AG04450 (cell line): ENCODE measurements at regions not wholly inside any gene's neighbourhood (a gene's known extent, or its start where the extent isn't known, plus 50 kb on each side); places are given as distances from the start of the nearest gene placed in this dataset.

ENCODE experiments used
- CTCF ChIA-PET: fragments of 300-600, 350-600 bp; formaldehyde crosslinking; extraction: SDS; loops from one replicate; lab custom pipeline; 2022; ENCODE audit warnings: antibody characterized with exemption, inconsistent platforms; lab: Charles Lee
- POLR2A ChIA-PET: fragments of 350-600 bp; formaldehyde crosslinking; extraction: SDS; loops from one replicate; lab custom pipeline; 2021; ENCODE audit warnings: antibody characterized with exemption, inconsistent platforms; lab: Yijun Ruan, JAX
- DNase-seq: peaks from one replicate; pipeline ENCODE4 v3.0.0-alpha.2; 2011; ENCODE audit warnings: low read depth, low spot score
- H3K27ac ChIP-seq: one replicate; pipeline ENCODE4 v1.5.1; 2012; ENCODE audit warnings: low read depth, low read length, control low read depth
- H3K27me3 ChIP-seq: one replicate; pipeline ENCODE4 v1.6.0; 2012; ENCODE audit warnings: low read length; ENCODE audit not compliant: control insufficient read depth, insufficient read depth
- H3K4me3 ChIP-seq: 2 replicates; pipeline ENCODE4 v1.5.1; 2011; ENCODE audit warnings: mild to moderate bottlenecking, low read depth, low read length, control low read depth
- H3K9me3 ChIP-seq: 2 replicates; pipeline ENCODE4 v1.5.1; 2012; ENCODE audit warnings: low read length; ENCODE audit not compliant: control insufficient read depth, insufficient read depth
- TF ChIP-seq, protein P1 (sequence below): IDR thresholded peaks from 2 replicates; pipeline ENCODE4 v1.5.1; 2011; ENCODE audit warnings: low read depth, low read length, control low read depth, inconsistent platforms

DNA sequence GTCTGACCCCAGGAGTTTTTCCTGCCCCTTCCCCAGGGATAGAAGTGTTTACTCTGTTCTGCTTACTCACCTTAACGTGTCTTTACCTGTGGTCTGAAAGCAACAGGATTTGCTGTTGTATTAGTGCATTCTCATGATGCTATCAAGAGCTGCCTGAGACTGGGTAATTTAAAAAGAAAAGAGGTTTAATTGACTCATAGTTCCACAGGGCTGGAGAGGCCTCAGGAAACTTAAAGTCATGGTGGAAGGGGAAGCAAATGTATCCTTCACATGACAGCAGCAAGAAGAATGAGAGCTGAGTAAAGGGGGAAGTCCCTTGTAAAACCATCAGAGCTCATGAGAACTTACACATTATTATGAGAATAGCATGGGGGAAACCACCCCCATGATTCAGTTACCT is 240.4 kb downstream of the SNAPC1 start:
- no peaks in the 10 kb centered on the region for H3K9me3 ChIP-seq
- no peak overlapping the region for H3K27ac ChIP-seq
- TF ChIP-seq, protein P1, sequence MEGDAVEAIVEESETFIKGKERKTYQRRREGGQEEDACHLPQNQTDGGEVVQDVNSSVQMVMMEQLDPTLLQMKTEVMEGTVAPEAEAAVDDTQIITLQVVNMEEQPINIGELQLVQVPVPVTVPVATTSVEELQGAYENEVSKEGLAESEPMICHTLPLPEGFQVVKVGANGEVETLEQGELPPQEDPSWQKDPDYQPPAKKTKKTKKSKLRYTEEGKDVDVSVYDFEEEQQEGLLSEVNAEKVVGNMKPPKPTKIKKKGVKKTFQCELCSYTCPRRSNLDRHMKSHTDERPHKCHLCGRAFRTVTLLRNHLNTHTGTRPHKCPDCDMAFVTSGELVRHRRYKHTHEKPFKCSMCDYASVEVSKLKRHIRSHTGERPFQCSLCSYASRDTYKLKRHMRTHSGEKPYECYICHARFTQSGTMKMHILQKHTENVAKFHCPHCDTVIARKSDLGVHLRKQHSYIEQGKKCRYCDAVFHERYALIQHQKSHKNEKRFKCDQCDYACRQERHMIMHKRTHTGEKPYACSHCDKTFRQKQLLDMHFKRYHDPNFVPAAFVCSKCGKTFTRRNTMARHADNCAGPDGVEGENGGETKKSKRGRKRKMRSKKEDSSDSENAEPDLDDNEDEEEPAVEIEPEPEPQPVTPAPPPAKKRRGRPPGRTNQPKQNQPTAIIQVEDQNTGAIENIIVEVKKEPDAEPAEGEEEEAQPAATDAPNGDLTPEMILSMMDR, result no peak
- H3K27me3 ChIP-seq, result no peaks in the 10 kb centered on the region
- no peak for DNase-seq
- no peak overlapping the region for H3K4me3 ChIP-seq
- ChIA-PET POLR2A (no interaction called here), CTCF (no interaction called here)

DNA sequence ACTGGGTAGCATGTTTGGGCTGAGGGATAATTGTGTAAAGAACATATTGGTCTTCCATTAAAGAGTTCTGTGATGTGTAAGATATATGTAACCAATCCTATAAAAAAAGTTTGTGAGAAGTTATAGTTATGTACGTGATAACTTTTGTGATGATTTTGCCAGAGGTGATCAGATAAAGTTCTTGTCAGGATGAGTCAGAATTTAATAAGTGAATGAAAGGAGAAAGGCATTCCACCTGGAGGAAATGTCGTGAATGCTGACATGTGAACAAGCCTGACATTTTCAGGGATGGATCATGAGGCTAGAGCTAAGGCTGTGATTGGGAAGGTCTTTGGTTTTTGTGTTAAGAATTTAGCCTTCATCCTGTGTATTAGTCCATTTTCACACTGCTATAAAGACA is 241.5 kb downstream of the SNAPC1 start:
- Histone ChIP-seq H3K4me3 (no peak overlapping the region), H3K9me3 (no peaks in the 10 kb centered on the region), H3K27ac (no peak overlapping the region), H3K27me3 (no peaks in the 10 kb centered on the region)
- TF ChIP-seq, protein P1, result no peak
- ChIA-PET POLR2A (no interaction called here), CTCF (interaction anchor here (1.3 kb wide), 1 partner anchor 123 kb away, joined by 3 read pairs; no protein-coding TSS in a partner anchor)
- no peak for DNase-seq

DNA sequence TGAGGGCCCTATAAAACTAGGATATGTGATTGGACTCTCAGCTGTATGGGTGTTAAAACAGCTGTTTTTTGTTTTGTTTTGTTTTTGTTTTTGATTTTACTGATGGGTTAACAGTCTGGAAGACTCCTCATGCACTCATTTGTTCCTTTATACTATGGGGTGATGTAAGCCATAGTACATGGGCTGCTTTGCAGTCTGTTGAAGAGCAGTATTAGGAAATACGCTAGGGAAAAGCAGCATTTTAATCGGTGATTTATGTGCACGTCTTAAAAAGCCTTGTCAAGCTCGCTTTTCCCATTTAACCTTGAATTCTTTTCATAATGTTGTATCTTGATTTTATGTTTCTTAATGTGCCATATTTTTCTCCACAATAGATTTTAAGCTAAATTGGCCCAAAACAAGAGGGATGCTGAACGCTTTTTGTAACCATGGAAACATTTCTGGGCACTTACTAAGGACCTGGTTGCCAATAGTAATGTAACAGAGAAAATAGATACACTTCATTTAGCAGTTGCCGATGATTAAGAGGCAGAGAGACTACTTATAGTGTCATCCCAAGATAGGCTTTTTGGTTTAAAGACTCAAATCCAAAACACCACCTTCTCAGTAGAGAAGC is 244.0 kb downstream of the SNAPC1 start:
- TF ChIP-seq, protein P1, result no peak
- H3K9me3 ChIP-seq, result no peaks in the 10 kb centered on the region
- H3K4me3 ChIP-seq, result no peak overlapping the region
- H3K27me3 ChIP-seq, result no peaks in the 10 kb centered on the region
- POLR2A ChIA-PET, result no interaction called here
- no peak for DNase-seq
- no peak overlapping the region for H3K27ac ChIP-seq
- CTCF ChIA-PET, result interaction anchor here (0.7 to 1.3 kb wide), 2 partner anchors 11 to 120 kb away, joined by 3 read pairs; no protein-coding TSS in a partner anchor

DNA sequence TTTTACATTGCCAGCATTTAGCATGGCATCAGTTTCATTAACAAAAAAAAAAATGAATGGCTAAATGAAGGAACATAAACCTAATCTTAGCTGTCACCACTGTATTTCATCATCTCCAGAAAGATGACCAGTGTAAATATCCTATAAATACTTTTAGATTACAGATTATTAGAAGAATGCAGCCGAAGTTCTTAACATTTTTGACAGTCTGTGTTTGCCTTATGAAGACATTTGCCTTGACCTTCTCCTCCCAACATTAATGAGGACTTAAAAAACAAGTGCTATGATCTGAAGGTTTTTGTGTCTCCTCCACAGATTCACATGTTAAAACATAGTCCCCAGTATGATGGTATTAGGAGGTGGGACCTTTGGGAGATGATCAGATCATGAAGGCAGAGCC is 253.0 kb downstream of the SNAPC1 start:
- DNase-seq, result no peak
- H3K27ac ChIP-seq, result no peak overlapping the region
- POLR2A ChIA-PET, result no interaction called here
- no peak overlapping the region for H3K4me3 ChIP-seq
- H3K9me3 ChIP-seq, result no peaks in the 10 kb centered on the region; the same call in 1 of the 2 replicates
- TF ChIP-seq, protein P1, result no peak
- no peaks in the 10 kb centered on the region for H3K27me3 ChIP-seq
- CTCF ChIA-PET, result no interaction called here

DNA sequence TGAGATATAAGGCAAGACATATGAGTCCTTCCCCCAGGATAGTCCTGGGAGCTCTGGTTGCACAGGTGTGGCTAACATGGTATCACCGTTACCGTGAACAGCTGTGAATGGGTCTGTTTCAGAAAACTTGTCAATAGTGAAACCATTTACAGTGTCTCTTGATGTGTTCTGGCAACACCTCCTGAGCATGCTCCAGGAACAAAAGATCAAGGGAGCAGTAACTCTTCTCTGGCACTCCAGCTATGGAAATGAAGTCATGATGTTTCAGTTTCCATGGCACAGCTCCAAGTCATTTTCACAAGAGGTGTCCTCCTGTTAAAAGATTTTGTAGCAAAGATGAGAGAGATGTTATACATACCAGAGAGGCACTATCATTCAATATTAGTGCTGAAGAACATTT is 253.7 kb downstream of the SNAPC1 start:
- POLR2A ChIA-PET, result no interaction called here
- Histone ChIP-seq H3K27me3 (no peaks in the 10 kb centered on the region), H3K9me3 (no peaks in the 10 kb centered on the region; the same call in 1 of the 2 replicates), H3K27ac (no peak overlapping the region), H3K4me3 (no peak overlapping the region)
- TF ChIP-seq, protein P1, result no peak
- CTCF ChIA-PET, result no interaction called here
- no peak for DNase-seq
